HG02840 (cell line): ENCODE measurements at regions not wholly inside any gene's neighbourhood (a gene's known extent, or its start where the extent isn't known, plus 50 kb on each side); places are given as distances from the start of the nearest gene placed in this dataset.

Experiments used
- ATAC-seq: cut with Tn5 transposase; IDR thresholded peaks from one replicate; pipeline ENCODE4 v1.9.1; 2021; ENCODE audit warnings: mild to moderate bottlenecking, moderate library complexity, moderate number of reproducible peaks; ENCODE audit not compliant: unreplicated experiment, low FRiP score

DNA sequence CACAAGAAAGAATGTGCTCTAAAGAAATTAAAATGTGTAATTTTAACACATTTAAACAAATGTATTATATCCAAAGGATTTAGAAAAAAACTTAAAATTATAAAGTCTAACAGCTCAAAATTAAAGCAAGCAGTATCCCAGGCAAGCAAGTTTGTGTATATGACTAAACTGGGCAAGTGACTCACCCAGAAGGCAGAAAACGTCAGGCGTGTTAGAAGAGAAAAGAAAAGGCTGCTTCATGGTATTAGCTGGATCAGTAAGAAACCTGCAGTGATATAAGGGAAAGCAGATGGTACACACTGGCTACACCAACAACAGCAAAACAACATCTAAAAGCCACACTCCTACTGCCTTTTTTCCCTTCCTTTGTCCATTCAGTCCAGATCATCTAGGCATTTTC lies 250.6 kb upstream of the NDST3 start:
- ATAC-seq: no peak

GRCh38 chr4:117784266-117784665 lies 250.0 kb upstream of the NDST3 start:
- no peak for ATAC-seq

DNA sequence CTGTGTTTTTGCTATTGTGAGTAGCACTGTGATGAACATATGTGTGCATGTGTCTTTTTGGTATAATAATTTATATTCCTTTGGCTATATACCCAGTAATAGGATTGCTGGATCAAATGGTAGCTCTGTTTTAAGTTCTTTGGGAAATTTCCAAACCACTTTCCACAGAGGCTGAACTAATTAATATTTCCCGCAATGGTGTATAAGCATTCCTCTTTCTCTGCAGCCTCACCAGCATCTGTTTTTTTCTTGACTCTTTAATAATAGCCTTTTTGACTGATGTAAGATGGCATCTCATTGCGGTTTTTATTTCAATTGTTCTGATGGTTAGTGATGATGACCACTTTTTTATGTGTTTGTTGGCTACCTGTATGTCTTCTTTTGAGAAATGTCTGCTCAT lies 247.7 kb upstream of the NDST3 start:
- ATAC-seq: no peak

DNA sequence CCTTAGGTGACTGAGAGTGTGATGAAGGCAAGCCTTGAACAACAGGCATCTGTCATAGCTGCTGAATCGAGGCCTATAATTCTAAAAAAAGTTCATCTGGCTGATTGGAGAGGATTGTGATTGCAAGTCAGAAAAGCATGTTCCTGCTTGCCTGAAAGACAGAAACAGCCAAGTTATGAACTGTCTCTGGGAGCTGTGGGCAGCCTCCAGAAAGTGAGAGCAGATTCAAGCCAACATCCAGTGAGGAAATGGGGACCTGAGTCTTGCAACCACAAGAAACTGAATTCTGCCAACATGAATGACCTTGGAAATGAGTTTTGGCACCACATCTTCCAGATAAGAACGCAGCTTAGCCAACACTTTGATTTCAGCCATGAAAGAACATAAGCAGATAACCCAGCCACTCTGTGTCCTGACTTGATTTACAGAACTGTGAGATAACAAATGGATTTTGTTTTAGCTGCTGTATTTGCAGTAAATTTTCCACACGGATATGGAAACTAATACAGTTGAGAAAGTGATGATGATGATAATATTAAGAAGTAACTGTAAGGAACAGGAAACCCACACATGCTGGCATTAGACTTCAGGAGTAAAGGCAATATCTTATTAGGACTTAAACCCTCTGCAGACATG lies 240.3 kb upstream of the NDST3 start:
- no peak for ATAC-seq

DNA sequence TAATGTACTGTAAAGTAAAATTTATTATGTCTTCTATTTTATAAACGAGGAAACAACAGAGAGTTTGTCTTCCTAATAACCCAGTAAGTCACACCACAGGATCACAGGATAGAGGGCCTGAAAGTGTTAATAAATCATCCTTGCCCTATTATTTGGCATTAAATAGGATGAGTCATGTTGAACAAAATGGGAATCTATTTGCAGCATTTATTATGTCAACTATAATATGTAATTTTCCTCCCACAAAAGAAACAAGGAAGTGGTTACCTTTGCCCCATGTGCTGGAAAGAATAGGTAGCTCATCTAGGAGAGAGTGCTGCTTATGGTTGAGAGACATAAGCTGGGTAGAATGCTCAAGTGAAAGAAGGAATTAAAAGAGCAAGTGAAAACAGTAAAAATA lies 237.6 kb upstream of the NDST3 start:
- ATAC-seq: no peak

DNA sequence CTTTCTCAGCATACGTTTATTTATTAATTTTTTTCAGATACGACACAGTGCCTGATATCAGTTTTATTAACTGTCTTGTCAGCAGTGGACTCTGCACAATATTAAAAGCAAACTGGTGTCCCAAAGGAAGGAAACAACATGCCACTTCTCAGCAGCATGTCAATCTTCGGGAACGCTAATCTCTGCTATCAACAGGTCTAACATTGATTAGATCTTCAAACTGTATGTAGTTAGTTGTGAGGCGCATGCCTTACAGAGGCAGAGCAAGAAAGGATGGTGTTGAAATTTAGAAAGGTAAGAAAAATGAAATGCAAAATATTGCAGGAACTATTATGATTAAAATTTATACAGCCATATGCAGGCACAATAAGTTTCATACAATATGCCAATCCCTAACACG lies 233.7 kb upstream of the NDST3 start:
- ATAC-seq: no peak

GRCh38 chr4:117801756-117802155 lies 232.5 kb upstream of the NDST3 start:
- ATAC-seq: no peak

DNA sequence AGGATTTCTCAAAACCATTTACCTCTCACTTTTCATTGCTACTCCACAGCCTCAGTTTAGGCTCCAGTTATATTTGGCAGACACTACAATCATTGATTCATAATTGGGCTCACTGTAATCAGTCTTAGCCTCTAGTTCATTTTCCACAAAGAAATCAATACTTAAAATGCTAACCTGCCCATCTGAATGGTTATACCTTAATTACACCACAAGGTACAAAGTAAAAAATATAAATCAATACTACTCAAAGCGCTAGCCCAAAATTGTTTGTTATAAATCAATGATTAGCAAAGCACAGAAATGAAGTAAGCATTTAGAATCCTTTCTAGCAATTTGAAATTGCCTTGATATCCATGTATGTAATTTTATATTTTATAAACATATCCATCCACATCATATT lies 222.6 kb upstream of the NDST3 start:
- ATAC-seq: no peak

DNA sequence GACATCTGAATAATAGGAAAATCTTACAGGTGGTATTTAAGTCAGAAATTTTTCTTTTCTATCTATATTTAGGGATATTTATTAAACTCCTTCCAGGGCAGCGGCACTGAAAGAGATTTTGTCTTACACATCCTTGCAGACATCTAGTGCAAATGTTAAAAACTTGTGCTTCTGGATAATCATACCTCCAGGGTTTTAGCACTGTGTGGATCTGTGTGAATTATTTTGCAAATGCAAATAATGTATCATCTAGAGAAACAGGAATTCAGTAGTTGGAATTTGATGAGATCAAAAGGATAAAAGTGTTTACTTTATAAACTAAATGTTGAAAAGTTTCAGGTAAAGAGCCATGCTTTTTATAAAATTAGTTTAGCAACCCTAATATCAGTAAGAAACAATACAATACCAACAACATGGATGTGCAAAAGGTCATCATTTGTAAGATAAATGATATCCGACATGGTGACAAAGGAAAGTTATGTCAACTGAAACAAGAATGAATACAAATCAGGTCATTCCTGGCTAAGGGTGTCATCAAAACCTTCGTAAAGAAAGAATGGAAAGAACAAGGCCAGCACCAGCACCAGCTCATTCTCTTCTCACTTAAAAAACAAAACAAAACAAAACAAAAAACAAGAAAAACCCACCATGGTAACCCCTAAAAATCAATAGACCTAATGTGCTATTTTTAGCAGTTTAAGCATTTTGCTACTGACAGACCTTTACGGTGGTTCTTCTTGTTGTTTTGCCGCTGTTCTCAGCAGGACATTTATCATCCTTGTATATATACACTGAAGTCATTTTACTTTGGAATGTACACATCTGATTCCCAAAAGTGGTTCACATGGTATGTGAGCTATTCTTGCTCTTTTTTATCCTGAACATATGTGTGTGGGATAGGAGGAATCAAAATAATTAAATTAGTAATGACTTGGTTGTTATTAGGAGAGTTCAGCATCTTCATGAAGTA lies 219.7 kb upstream of the NDST3 start:
- ATAC-seq: no peak

DNA sequence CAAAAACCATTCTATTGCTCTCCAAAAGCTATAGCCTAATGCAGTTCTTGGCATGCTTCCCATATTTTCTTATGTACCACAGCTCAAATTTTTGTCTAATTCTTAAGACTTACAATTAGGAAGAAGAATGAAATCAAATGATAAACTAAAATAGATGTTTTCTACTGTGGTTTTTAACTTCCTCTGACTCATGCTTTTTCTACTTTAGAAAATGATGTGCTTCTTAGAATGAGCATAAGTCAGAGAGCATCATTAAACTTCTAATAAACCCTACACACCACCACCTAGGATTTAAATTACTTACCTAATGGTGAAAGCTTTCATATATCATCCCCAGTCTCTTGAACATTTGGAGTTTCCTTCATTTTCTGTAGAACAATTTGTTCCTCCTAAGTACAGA lies 217.0 kb upstream of the NDST3 start:
- no peak for ATAC-seq

GRCh38 chr4:117821834-117822233 lies 212.5 kb upstream of the NDST3 start:
- no peak for ATAC-seq

DNA sequence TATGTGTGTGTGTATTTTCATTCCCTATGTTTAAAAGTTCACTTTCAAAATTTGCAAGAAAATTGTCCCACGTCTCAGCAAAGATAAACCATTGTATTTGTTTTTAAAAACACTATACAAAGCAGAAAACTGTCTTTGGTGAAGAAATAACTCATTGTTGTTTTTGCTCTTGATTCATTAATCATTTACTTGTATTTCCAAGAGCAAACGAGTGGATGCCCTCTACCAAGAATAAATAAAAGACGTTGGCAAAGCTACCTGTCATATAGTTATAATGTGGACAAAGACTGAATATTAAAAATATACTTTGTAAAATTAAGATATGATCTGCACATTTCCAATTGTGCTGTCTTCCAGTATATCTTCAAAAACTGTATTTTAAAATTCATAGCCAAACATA lies 210.9 kb upstream of the NDST3 start:
- no peak for ATAC-seq

- ATAC-seq: no peak
Measured at GRCh38 chr4:117825600-117825999, 208.7 kb upstream of the NDST3 start.

- no peak for ATAC-seq
Measured at GRCh38 chr4:117831060-117831683, 203.1 kb upstream of the NDST3 start.

- ATAC-seq: no peak
Measured at GRCh38 chr4:117835566-117835965, 198.7 kb upstream of the NDST3 start.

DNA sequence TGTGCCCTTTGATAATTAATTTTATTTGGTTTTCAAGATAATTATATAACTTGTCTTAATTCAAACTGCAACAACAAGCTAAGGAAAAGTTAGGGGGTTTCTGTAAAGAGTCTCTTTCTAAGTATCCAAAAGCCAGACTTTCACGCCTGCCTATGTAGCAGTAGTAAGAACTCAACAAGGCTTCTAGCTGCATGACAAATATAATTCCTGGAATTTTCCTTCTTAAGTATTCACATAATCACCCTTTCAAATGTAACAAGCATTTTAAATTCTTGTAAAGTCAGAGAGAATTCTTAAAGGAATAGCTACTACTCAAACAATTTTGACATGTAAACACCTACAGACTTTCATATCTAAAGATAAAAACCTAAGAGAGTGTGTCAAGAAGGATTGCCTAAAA lies 189.7 kb upstream of the NDST3 start:
- no peak for ATAC-seq

GRCh38 chr4:117845270-117845669 lies 189.0 kb upstream of the NDST3 start:
- ATAC-seq: no peak

DNA sequence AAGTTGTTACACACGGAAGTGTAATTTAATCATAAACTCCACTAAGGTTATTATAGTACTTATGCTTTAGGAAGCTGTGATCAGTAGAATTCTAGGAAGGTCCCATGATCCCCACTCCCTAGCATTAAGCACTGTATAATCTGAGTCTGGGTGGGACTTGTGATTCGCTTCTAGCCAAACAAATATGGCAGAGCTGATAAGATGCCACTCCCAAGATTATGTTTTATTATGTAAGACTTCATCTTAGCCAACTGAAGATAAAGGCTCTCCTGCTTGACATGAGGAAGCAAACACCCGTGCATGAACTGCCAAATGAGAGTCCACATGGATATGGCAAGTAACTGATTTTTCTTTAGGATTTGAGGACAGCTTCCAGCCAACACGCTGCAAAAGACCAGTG lies 186.4 kb upstream of the NDST3 start:
- no peak for ATAC-seq

- no peak for ATAC-seq
Measured at GRCh38 chr4:117868201-117868600, 166.1 kb upstream of the NDST3 start.

GRCh38 chr4:117873779-117874178 lies 160.5 kb upstream of the NDST3 start:
- ATAC-seq: no peak

DNA sequence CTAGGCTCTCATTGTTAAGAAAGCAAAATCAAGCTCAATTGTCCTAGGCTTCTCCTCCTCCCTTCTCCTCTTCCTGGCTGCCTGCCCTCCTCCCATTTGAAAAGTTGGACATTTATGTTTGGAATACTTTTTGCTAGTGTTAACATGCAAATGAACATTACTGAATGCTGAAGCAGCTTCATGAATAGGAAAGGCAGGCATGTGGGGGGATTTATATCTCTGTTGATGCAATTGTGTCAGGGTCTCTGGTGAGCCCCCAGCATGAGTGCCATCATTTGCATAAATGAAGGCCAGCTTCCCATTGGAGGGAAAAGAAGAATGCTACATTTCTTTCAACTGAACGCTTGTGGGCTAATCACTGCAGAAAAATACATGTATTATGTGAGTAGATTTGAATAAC lies 160.1 kb upstream of the NDST3 start:
- ATAC-seq: no peak

DNA sequence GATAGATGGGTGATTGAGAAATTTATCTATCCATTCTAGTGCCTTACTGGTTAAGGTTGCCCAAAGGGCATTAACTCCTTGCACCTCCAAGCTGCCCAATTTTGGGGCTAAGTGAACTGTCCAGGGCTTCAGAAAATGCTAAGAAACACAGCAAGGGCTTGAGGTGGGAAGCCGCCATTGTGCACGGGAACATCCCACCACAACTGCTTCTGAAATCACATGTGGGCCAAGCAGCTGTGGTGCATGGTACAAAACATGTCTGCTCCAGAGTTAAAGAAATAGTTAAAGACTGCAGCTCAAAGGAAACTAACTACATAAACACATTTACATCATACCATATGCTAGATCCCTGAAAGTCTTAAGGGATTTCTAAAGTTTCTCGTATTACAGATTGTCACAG lies 144.3 kb upstream of the NDST3 start:
- ATAC-seq: no peak
